Fibroblast of skin of right quadriceps (primary cell): ENCODE measurements at regions not wholly inside any gene's neighbourhood (a gene's known extent, or its start where the extent isn't known, plus 50 kb on each side); places are given as distances from the start of the nearest gene placed in this dataset.

ENCODE experiments used
- DNase-seq: peaks from one replicate; pipeline ENCODE4 v3.0.0-alpha.2; 2013

DNA sequence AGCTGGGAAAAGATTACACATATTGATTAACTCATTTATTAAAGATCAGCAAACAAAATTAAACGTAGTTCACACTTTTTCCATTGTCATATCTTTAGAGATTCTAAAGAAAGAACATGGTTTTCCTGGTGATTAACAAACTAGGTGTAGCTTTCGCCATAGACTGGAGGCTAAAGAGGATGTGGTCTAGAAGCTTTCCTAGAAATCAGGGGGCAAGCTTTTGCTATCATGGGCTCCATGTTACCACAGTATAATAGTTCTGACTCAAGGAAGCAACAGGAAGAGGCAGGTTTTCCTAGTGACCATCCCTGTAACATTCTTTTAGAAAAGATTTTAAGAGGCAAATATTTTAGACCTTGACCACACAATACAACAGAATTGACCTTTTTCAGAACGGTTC is 232.7 kb downstream of the METTL4 start:
- no peak for DNase-seq

DNA sequence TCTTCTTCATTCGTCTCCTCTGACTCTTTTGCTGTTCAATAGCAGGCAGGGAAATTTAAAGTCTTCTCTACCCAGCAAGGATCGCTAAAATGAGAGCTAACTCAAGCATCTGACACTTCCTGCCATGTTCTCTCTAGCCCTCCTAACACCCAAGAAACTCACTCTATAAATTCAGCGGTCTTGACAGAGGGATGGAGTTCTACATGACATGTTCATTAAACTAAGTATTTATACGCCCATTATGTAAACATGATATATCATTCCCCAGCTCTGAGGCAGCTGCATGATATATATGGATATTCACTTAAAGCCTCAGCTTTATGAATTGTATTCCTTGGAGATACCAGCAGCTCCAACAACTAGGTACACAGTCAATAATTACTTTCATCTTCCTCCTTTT is 231.0 kb downstream of the METTL4 start:
- no peak for DNase-seq

- DNase-seq: no peak
These were observed 223.3 kb downstream of the METTL4 start for GRCh38 chr18:2348003-2348402.

GRCh38 chr18:2351126-2351850 is 220.0 kb downstream of the METTL4 start:
- DNase-seq: no peak

- no peak for DNase-seq
These were observed 217.0 kb downstream of the METTL4 start for GRCh38 chr18:2354292-2354691.

- DNase-seq: no peak
These were observed 214.4 kb downstream of the METTL4 start for GRCh38 chr18:2356906-2357305.

- DNase-seq: no peak
These were observed 210.4 kb downstream of the METTL4 start for GRCh38 chr18:2360861-2361260.

DNA sequence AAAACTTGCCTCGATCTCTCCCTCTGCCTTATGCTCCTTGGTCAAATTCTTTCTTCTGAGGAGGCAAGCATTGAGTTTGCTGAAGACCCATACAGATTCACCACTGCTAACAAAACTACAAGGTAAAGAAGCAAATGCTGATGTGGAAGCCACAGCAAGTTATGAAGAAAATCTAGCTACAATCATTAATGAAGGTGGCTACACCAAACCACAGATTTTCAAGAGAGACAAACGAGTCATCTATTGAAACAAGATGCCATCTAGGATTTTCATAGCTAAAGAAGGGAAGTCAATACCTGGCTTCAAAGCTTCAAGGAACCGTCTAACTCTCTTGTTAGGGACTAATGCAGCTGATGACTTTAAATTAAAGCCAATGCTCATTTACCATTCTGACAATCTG is 203.2 kb downstream of the METTL4 start:
- DNase-seq: no peak

- no peak for DNase-seq
These were observed 194.6 kb downstream of the METTL4 start for GRCh38 chr18:2376707-2377106.

- DNase-seq: no peak
These were observed 191.2 kb downstream of the METTL4 start for GRCh38 chr18:2380101-2380500.

DNA sequence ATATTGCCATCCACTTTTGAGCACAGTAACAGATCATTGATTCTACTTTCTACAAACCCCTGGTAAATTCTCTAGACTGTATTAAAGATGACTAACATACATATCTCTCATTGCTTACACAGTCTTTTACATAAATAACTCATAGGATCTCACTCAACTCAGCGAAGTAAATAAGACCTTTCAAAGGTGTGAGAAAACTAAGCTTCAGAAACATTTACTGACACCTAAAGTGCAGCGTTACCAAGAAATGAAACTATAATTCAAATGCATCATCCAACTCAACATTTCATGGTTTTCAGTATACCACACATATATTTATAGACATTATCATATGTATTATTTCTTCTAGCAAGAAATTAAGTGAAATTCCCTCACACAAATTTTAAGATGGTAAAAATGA is 189.8 kb downstream of the METTL4 start:
- no peak for DNase-seq

GRCh38 chr18:2387588-2387987 is 183.7 kb downstream of the METTL4 start:
- DNase-seq: no peak

GRCh38 chr18:2390158-2390557 is 181.1 kb downstream of the METTL4 start:
- DNase-seq: no peak

GRCh38 chr18:2391470-2391869 is 179.8 kb downstream of the METTL4 start:
- DNase-seq: no peak

GRCh38 chr18:2392446-2392845 is 178.9 kb downstream of the METTL4 start:
- DNase-seq: no peak

- no peak for DNase-seq
These were observed 176.6 kb downstream of the METTL4 start for GRCh38 chr18:2394684-2395083.

DNA sequence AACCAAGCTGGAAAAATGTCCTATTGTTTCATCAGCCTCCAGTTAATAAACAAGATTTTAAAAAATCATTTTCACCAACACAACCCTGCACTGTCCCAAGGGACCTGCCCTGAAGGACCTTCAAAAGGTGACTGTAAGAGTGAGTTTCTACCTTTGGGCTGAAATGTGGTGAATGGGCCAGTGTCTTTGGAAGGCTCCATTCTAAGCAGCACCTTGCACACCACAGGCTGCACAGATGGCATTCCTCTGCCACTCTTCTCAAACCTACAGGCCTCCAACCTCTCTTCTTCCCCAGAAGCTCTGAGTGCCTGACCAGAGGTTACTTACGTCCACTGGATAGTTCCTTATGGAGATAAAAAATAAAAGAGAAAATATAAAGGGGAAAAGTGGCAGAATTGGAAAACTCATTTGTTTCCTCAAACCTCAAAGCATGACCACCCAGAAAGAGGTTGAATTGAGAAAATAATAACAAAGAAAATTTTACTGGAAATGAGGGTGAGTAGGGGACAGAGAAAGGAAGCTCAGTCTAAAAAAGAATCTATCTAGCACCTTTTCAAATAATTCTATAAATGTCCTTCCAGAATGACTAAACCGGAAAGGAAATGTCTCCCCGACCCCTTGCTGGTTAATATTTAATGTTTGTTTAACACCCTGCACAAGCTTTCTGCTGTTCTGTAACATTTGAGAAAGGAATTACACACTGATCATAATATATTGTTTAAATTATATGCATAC is 175.7 kb downstream of the METTL4 start:
- no peak for DNase-seq

GRCh38 chr18:2396162-2396505 is 175.2 kb downstream of the METTL4 start:
- DNase-seq: no peak

DNA sequence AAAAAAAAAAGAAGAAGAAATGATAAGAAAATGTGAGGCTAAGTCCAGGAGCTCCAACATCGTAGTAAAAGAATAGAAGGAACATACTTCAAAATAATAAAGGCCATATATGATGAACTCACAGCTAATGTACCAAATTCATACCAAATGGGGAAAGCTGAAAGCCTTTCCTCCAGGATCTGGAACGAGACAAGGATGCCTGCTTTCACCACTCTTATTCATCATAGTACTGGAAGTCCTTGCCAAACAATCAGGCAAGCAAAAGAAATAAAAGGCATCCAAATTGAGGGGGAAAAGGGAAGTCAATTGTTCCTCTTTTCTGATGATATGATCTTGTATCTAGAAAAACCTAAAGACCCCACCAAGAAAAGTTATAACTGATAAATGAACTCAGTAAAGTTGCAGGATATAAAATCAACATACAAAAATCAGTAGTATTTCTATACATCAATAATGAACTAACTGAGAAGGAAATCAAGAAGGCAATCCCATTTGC is 170.6 kb downstream of the METTL4 start:
- no peak for DNase-seq

DNA sequence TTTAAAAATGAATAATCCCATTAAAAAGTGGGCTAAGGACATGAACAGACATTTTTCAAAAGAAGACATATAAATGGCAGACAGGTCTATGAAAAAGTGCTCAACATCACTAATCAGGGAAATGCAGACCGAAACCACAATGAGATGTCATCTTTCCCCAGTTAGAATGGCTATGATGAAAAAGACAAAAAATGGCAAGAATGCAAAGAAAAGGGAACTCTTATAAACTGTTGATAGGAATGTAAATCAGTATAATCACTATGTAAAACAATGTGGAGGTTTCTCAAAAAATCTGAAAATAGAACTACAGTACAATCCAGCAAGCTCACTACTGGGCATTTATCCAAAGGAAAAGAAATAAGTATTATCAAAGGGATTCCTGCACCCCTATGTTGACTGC is 169.2 kb downstream of the METTL4 start:
- DNase-seq: peak; percentile 96

DNA sequence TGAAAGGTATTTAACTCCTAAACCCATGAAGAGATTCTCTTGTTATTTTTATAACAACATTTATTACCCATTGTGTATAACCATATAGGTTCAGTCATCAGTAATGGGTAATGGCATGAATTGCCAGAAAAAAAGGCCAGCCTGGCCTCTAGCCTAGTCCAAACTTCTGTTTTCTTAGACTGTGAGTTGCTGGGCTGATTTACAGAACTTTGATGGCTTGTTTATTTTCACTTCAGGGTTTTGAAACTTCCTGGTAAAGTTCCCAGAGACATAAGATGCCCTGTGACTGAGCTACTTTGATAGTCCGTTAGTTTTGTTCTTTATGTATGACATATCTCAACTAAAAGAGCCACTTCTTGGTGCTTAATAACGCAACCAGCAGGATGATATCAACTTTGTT is 164.8 kb downstream of the METTL4 start:
- DNase-seq: peak; percentile 64

GRCh38 chr18:2407961-2408360 is 163.3 kb downstream of the METTL4 start:
- no peak for DNase-seq

DNA sequence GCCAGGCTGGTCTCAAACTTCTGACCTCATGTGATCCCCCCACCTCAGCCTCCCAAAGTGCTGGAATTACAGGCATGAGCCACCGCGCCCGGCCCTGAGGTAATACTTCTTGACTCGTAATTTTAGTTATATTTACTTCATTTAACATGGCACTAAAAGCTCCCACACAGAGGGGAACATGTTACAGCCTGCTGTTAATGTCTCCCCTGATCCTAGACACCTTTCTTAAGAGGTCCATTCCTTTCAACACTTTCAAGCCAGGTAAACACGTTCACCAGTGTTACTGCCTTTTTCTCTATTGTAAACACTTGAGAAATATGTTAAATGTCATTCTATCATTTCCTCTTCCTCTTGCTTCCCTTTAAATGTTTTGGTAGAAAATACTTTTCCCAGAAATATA is 161.4 kb downstream of the METTL4 start:
- DNase-seq: no peak

- DNase-seq: peak; percentile 35
These were observed 160.6 kb downstream of the METTL4 start for GRCh38 chr18:2410688-2411087.
